Activated naive CD4-positive, alpha-beta T cell treated with anti-CD3 and anti-CD28 coated beads for 36 hours (primary cell): ENCODE measurements at regions not wholly inside any gene's neighbourhood (a gene's known extent, or its start where the extent isn't known, plus 50 kb on each side); places are given as distances from the start of the nearest gene placed in this dataset.

Source experiments
- CTCF ChIA-PET: fragments of 350-600 bp; sonication (Branson Sonifier 250); formaldehyde crosslinking; loops from one replicate; lab custom pipeline; 2021; ENCODE audit warnings: antibody characterized with exemption; lab: Charles Lee
- DNase-seq: peaks from one replicate; pipeline ENCODE4 v3.0.0-alpha.2; 2020
- H3K27ac Mint-ChIP-seq: one replicate; pipeline ENCODE4 v1.8.0; 2021; ENCODE audit warnings: mild to moderate bottlenecking, mixed read lengths
- H3K27me3 Mint-ChIP-seq: one replicate; pipeline ENCODE4 v1.8.0; 2021; ENCODE audit warnings: low read depth, mixed read lengths
- H3K36me3 Mint-ChIP-seq: one replicate; pipeline ENCODE4 v1.8.0; 2021; ENCODE audit warnings: low read depth, mixed read lengths
- H3K4me1 Mint-ChIP-seq: one replicate; pipeline ENCODE4 v1.8.0; 2021; ENCODE audit warnings: low read depth, mixed read lengths
- H3K4me3 Mint-ChIP-seq: one replicate; pipeline ENCODE4 v1.8.0; 2021; ENCODE audit warnings: mild to moderate bottlenecking, moderate library complexity, mixed read lengths
- H3K9me3 Mint-ChIP-seq: one replicate; pipeline ENCODE4 v1.8.0; 2021; ENCODE audit warnings: mixed read lengths
- intact Hi-C: fragments of 100-400 bp; cut with micrococcal nuclease; formaldehyde crosslinking; loops from one replicate; pipeline ENCODE4 v1.15.1; 2023

DNA sequence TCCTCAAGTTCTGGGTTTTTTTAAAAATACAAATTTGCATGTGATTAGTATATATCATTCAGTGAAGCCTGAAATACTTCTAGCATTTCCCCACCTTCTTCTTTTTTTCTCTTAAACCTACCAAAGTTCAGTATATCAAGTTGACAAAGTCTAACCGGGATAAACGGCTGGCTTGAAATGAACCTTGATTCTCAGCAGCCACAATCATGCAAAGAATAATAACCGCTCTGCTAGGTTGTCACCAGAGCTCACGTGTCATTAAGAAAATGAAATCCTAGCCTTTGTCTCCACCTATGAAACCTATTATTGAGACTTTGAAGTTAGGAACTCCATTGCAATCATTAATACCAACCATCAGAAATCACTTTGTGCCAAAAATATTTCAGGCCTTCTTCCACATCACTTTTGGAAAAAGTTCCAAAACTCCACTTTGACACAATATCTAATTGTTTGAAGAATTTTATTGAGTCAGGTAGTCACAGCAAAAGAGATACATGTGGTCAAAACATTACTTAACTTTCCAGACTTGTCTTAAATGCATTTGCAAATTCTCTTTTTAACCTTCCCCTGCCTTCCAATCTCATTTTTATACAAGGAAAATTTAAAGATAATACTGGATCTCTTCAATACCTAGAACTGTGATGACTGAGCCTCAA lies 285.6 kb upstream of the ACVR2A start:
- Mint-ChIP-seq H3K27ac (no peak overlapping the region), H3K4me3 (no peak overlapping the region), H3K27me3 (no peaks in the 10 kb centered on the region), H3K4me1 (no peaks in the 10 kb centered on the region), H3K9me3 (no peaks in the 10 kb centered on the region), H3K36me3 (no peaks in the 10 kb centered on the region)
- CTCF ChIA-PET, result no interaction called here
- DNase-seq, result no peak
- intact Hi-C loops, result no loop called here

DNA sequence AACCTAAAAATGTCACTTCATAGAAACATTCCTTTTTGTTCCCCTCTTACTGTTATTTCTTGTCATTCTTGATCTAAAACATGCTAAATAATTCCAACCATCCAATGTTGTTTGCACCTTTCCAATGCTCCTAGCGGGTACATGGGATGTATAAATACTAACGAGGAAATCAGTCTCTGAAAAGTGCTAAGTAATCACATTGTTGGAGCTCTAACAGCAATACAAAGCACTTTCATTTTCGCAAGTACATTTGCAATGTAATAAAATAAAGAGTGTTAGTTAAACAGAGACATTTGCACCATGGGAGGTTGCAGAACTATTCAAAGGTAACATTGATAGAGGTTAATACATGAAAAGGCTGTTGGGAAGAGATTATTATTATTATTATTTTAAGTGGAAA lies 286.2 kb upstream of the ACVR2A start:
- H3K36me3 Mint-ChIP-seq, result no peaks in the 10 kb centered on the region
- no peak overlapping the region for H3K27ac Mint-ChIP-seq

DNA sequence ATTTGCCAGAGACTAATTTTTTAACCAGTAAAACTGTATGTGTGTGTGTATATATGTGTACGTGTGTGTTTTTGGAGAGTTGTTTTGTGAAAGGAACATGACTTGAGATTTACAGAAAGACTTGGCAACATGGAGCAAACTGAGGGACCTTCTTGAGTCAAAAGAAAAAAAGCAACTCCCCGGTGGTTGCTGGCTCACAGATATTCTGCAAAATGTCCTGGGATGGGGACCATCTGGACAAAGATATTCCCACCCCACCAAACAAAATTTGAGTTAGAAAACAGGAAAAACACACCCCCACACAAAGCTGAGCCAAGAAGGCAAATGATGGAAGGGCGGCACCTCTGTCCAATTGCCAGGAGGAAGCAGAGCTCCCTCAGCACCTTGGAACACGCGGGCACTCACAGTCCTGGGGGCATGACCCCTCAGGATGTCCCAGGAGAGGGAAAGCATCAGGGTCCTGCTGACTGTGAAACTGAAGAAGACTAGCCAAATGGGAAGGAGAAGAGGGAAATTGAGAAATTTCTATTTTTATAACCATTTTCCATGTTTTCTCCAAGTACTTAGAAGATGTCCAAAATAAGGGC lies 290.2 kb upstream of the ACVR2A start:
- Mint-ChIP-seq H3K4me3 (no peak overlapping the region), H3K9me3 (no peaks in the 10 kb centered on the region), H3K27me3 (no peaks in the 10 kb centered on the region), H3K4me1 (no peaks in the 10 kb centered on the region), H3K27ac (no peak overlapping the region), H3K36me3 (no peaks in the 10 kb centered on the region)
- no peak for DNase-seq
- CTCF ChIA-PET, result no interaction called here
- intact Hi-C loops, result no loop called here

More for the DNA sequence above, 286.2 kb upstream of the ACVR2A start:
- Mint-ChIP-seq H3K4me3 (no peak overlapping the region), H3K9me3 (no peaks in the 10 kb centered on the region), H3K27me3 (no peaks in the 10 kb centered on the region), H3K4me1 (no peaks in the 10 kb centered on the region)
- CTCF ChIA-PET, result no interaction called here
- no peak for DNase-seq
- intact Hi-C loops, result no loop called here

DNA sequence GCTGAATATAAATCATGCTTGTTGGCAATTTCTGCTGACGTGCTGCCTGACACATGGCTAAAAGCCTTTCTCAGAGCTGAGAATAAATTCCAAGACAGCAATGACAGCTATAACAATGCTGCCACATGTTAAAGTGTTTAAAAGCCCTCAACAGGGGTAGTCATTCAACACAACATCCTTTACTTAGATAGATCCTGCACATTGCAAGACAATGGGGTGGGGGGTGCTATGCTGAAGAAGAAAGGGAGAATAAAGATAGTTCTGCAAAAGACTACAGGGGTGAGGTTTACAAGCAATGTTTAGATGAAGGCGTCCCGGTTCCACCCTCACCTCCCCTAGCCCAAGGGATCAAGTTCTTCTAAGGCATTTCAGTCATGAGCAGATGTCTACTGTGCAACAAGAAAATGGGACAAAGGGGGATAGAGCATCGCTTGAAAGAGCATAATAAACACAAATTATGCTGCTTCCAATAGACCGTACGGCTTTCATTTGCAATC lies 291.0 kb upstream of the ACVR2A start:
- DNase-seq, result no peak
- Mint-ChIP-seq H3K36me3 (no peaks in the 10 kb centered on the region), H3K27ac (no peak overlapping the region), H3K4me3 (no peak overlapping the region), H3K4me1 (no peaks in the 10 kb centered on the region), H3K27me3 (no peaks in the 10 kb centered on the region), H3K9me3 (no peaks in the 10 kb centered on the region)
- CTCF ChIA-PET, result no interaction called here
- intact Hi-C loops, result no loop called here

DNA sequence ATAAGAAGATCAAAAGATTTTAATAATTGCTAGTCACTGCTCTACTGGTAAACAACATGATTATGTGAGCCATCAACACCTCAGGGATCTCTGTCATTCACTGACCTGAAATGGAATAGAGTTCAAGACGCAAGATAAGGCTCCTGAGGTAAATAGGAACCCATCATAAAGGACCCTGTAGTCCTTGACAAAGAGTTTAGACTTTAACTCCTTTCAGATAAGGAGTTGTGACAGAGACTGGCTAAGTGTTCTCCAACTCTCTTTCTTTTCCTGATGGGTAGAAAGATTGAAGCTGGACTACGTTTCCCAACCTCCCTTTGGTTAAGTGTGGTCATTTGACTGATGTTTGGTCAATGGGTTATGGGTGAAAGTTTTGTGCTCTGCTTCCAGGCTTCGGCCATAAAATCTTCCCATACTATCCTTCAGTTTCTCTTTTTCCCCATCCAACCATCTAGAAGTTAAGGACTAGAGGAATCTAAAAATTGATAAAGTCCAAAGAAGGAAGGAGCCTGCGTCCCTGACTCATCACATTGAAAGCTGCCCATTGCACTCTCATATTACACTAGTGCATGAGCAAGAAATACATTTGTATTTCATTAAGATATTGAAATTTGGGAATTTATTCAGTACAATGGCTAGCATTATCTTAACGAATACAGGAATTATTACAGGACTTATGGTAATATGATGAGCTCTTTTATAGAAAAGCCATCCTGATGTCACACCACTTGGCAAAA lies 293.7 kb upstream of the ACVR2A start:
- Mint-ChIP-seq H3K36me3 (no peaks in the 10 kb centered on the region), H3K9me3 (no peaks in the 10 kb centered on the region), H3K4me1 (no peaks in the 10 kb centered on the region), H3K4me3 (no peak overlapping the region), H3K27me3 (no peaks in the 10 kb centered on the region), H3K27ac (no peak overlapping the region)
- intact Hi-C loops, result no loop called here
- CTCF ChIA-PET, result interaction anchor here (0.7 kb wide), 1 partner anchor 217 kb away, joined by 3 read pairs; no protein-coding TSS in a partner anchor
- no peak for DNase-seq

DNA sequence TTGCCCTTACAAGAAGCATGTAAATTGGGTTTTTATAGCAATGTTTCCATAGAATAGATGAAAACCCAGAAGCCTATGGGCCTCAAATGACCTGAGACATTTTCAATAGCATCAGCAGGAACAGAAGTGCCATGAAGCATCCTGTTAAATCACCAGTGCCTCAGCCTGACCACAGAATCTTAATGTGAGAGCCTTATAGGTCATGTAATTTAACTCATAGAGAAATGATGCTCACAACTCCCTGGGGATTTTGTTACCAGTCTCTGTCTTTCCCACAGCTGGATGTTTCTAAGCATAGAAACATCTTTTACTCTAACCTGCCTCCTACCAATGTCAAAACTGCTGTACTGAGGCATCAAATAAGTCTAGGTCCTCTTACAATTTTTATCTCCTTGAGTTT lies 295.8 kb upstream of the ACVR2A start:
- Mint-ChIP-seq H3K36me3 (no peaks in the 10 kb centered on the region), H3K4me1 (no peaks in the 10 kb centered on the region), H3K9me3 (peaks cover 3% of the 10 kb centered on the region), H3K27me3 (no peaks in the 10 kb centered on the region), H3K4me3 (no peak overlapping the region), H3K27ac (no peak overlapping the region)
- CTCF ChIA-PET, result no interaction called here
- DNase-seq, result no peak
- intact Hi-C loops, result no loop called here

DNA sequence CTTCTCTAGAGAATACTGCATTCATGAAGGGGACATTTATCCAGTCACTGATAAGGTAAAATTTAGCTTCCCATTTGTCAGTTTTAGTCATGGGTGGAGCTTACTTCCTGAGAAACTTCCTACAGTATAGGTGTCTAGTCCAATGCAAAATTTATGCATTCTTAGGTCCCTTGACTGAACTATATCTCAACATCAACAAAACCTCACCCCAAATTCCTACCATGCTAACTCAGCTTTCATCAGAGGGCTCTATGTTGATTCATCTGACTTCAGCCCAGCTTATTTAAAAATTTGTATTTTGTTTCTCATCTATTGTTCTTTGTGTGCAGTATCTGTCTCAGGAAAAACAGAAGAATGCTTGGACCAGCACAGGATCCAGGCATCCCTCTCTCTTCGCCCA lies 296.4 kb upstream of the ACVR2A start:
- no peak overlapping the region for H3K27ac Mint-ChIP-seq
- H3K9me3 Mint-ChIP-seq, result peaks cover 3% of the 10 kb centered on the region
- intact Hi-C loops, result no loop called here
- DNase-seq, result no peak
- CTCF ChIA-PET, result no interaction called here
- no peaks in the 10 kb centered on the region for H3K27me3 Mint-ChIP-seq
- H3K4me1 Mint-ChIP-seq, result no peaks in the 10 kb centered on the region
- H3K36me3 Mint-ChIP-seq, result no peaks in the 10 kb centered on the region
- no peak overlapping the region for H3K4me3 Mint-ChIP-seq

DNA sequence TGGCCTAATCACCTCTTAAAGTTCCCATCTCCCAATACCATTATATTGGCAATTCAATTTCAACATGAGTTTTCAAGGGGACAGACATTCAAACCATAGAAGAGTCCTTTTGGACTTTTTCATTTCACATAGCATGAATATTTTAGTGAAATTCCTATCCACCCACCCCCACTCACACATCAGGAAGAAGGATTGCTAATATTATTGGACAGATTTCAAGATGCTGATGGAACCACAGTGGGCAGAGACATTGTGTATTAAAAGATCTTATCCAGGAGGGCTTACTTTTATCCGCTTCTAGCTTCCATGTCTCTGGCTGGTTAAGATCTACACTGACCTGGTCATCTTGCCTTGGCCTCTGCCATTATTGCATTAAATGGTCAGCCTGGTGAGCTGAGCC lies 297.4 kb upstream of the ACVR2A start:
- peaks cover 3% of the 10 kb centered on the region for H3K9me3 Mint-ChIP-seq
- intact Hi-C loops, result no loop called here
- H3K4me3 Mint-ChIP-seq, result no peak overlapping the region
- no peak for DNase-seq
- no peaks in the 10 kb centered on the region for H3K27me3 Mint-ChIP-seq
- CTCF ChIA-PET, result no interaction called here
- no peak overlapping the region for H3K27ac Mint-ChIP-seq
- no peaks in the 10 kb centered on the region for H3K4me1 Mint-ChIP-seq
- no peaks in the 10 kb centered on the region for H3K36me3 Mint-ChIP-seq

DNA sequence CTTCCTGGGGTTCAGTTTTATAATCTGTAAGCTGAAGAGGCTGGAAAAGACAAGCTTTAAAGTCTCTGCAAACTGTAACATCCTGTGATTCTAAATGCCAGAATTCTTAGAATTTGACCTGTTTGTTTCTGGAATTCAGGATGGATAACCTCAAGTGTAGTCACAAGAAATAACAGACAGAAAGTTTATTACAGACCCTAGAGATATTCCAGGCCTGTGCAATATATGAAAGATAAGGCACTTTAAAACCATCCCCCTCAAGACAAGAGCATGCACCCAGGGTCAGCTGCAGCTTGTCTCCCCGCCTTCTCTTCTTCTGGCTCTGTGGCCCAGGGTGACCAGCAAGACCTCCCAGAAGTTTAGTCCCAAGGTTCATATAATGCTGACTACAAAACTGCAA lies 298.7 kb upstream of the ACVR2A start:
- Mint-ChIP-seq H3K4me1 (peaks cover 3% of the 10 kb centered on the region), H3K4me3 (no peak overlapping the region), H3K27me3 (no peaks in the 10 kb centered on the region), H3K27ac (no peak overlapping the region), H3K9me3 (peaks cover 3% of the 10 kb centered on the region), H3K36me3 (no peaks in the 10 kb centered on the region)
- intact Hi-C loops, result no loop called here
- CTCF ChIA-PET, result no interaction called here
- DNase-seq, result no peak

DNA sequence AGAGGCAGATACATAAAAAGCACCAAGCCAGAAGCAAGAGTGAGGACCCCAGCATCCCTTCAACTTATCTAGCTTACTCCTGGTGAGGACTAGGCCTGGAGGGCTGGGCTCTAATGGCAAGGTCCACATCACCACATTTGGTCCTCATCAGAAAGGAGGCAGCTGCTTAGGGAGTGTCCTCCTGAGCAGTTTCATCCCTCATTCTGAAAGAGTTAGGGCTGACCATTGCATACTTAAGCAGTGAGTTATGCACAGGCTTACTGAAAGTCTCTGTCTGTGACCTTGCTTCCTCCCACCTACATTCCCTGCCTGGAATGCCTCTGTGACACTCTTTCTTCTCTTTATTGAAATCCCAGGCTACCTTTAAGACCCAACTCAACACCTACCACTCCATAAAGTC lies 301.8 kb upstream of the ACVR2A start:
- Mint-ChIP-seq H3K27ac (no peak overlapping the region), H3K9me3 (peaks cover 3% of the 10 kb centered on the region), H3K4me3 (no peak overlapping the region), H3K36me3 (no peaks in the 10 kb centered on the region), H3K27me3 (no peaks in the 10 kb centered on the region), H3K4me1 (peaks cover 3% of the 10 kb centered on the region)
- no peak for DNase-seq
- intact Hi-C loops, result no loop called here
- CTCF ChIA-PET, result no interaction called here

DNA sequence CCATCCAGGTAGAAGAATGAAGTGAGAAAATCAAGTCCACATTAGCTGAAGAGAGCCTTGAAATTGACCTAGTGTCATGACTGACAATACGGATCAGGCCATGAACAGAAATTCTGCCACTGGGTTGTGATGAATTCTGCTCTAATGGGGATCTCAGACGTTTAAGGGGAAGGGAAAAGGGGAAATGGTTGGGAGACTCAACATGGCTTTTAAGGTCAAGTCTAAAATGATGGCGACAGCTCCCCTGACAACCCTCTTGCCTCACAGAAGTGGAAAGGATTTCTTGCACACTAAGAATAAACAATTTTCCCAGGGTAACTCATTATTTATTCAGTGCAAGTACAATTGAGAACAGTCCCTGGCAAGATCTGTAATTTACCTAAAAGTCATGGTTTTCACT lies 302.5 kb upstream of the ACVR2A start:
- H3K9me3 Mint-ChIP-seq, result peaks cover 3% of the 10 kb centered on the region
- H3K4me1 Mint-ChIP-seq, result peaks cover 3% of the 10 kb centered on the region
- H3K36me3 Mint-ChIP-seq, result no peaks in the 10 kb centered on the region
- no peak overlapping the region for H3K27ac Mint-ChIP-seq
- no peak overlapping the region for H3K4me3 Mint-ChIP-seq
- intact Hi-C loops, result no loop called here
- DNase-seq, result no peak
- CTCF ChIA-PET, result no interaction called here
- no peaks in the 10 kb centered on the region for H3K27me3 Mint-ChIP-seq

DNA sequence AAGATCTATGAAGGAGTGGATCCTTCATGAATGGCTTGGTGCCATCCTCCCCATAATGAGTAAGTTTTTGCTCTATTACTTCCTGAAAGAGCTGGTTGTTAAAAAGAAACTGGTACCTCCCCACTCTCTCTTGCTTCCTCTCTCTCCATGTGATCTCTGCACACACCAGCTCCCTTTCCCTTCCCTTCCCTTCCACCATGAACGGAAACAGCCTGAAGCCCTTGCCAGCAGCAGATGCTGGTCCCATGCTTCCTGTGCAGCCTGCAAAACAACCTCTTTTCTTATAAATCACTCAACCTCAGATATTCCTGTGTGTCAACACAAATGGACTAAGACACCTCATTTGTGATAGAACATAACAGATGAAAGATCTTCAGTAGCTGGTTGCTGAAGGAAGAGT lies 303.5 kb upstream of the ACVR2A start:
- Mint-ChIP-seq H3K27me3 (no peaks in the 10 kb centered on the region), H3K9me3 (peaks cover 3% of the 10 kb centered on the region), H3K4me3 (no peak overlapping the region), H3K4me1 (peaks cover 3% of the 10 kb centered on the region), H3K36me3 (no peaks in the 10 kb centered on the region), H3K27ac (no peak overlapping the region)
- no peak for DNase-seq
- CTCF ChIA-PET, result no interaction called here
- intact Hi-C loops, result no loop called here

DNA sequence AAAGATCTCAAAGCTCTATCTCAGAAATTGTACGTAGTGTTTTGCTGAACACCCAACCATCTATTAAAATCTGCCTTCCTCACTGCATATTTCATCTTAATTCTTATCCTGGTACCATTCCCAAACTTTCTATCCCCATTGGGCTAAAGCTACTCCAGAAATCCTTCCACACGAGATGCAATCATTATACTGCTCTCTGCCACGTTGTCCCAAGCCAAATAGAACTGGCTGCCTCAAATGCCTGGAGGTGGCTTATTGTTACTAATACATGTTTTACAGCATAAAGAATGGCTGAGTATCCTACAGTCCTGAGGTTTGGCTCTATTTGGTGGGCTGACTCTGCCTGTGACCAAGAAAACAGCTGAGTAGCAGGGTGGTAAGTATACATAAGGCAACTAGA lies 306.0 kb upstream of the ACVR2A start:
- DNase-seq, result no peak
- Mint-ChIP-seq H3K36me3 (no peaks in the 10 kb centered on the region), H3K27me3 (no peaks in the 10 kb centered on the region), H3K4me1 (peaks cover 3% of the 10 kb centered on the region), H3K9me3 (no peaks in the 10 kb centered on the region), H3K4me3 (no peak overlapping the region), H3K27ac (no peak overlapping the region)
- intact Hi-C loops, result no loop called here
- CTCF ChIA-PET, result no interaction called here
